ENCODE measurements at regions not wholly inside any gene's neighbourhood (a gene's known extent, or its start where the extent isn't known, plus 50 kb on each side); places are given as distances from the start of the nearest gene placed in this dataset.

DNA sequence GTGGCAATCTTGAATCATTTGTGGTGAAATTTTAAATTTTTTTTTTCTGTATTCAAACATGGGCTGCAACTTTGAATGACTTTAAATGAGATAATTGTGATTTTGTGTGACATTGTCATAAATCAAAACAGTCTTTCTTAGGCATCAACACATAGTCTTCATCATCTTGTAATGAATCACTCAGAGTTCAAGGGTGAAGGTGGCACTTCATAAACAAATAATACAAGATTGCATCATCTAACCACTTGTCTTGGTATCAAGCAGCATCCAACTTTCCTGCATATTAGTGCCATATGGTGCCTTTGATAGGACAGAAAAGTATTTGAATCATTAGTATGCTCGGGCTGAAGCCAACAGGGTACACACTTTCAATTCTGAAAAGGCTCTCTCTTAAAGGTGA is 392.4 kb upstream of the GOT2 start:
- no peak overlapping the region for H3K4me3 ChIP-seq (ENCODE audit: low read depth, low read length)
- in situ Hi-C loops (cut with HindIII; ENCODE audit: low sequenced_read_pairs): no loop called here
- no peak for DNase-seq (ENCODE audit: low read depth)
- TF ChIP-seq, protein P1, sequence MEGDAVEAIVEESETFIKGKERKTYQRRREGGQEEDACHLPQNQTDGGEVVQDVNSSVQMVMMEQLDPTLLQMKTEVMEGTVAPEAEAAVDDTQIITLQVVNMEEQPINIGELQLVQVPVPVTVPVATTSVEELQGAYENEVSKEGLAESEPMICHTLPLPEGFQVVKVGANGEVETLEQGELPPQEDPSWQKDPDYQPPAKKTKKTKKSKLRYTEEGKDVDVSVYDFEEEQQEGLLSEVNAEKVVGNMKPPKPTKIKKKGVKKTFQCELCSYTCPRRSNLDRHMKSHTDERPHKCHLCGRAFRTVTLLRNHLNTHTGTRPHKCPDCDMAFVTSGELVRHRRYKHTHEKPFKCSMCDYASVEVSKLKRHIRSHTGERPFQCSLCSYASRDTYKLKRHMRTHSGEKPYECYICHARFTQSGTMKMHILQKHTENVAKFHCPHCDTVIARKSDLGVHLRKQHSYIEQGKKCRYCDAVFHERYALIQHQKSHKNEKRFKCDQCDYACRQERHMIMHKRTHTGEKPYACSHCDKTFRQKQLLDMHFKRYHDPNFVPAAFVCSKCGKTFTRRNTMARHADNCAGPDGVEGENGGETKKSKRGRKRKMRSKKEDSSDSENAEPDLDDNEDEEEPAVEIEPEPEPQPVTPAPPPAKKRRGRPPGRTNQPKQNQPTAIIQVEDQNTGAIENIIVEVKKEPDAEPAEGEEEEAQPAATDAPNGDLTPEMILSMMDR (IDR thresholded peaks at IDR 0.05; ENCODE audit: low read depth, low read length, missing control alignments): no peak

DNA sequence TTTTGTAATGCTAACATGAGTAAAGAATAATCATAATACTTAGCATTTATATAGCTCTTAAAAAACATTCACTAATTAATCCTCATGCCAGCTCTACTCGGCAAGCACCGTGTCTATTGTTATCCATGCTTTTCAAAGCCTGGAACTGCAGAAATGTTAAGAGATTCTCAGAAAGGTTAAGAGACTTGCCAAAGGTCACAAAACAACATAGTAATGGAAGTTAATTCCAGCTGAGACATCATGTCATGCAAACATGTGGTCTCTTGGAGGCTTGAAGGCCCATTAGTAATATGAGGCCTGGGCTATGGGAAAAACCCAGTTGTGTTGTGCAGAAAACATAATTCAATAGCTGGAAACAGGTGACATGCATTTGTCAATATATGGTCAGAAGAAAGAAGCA is 389.9 kb upstream of the GOT2 start:
- TF ChIP-seq, protein P1 (IDR thresholded peaks at IDR 0.05; ENCODE audit: low read depth, low read length, missing control alignments): no peak
- in situ Hi-C loops (cut with HindIII; ENCODE audit: low sequenced_read_pairs): no loop called here
- no peak overlapping the region for H3K4me3 ChIP-seq (ENCODE audit: low read depth, low read length)
- no peak for DNase-seq (ENCODE audit: low read depth)

DNA sequence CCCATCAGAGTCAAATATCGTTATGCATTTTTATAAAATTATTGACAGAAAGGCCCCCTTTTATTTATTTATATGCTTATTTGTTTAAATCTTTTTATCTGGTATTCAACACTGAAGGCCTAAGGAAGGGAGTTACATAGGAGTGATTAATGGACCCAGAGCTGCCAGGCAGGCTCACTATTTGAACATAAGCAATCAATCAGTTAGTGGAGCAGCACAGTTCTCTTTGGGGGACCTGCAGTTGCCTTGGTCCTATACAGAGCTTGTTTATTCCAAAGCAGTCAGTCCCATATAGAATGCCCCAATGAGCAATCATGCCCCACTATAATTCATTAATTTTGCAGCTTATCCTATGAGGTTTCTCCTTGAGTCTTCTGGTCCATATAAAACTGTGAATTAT is 389.4 kb upstream of the GOT2 start:
- no peak overlapping the region for H3K4me3 ChIP-seq (ENCODE audit: low read depth, low read length)
- TF ChIP-seq, protein P1 (IDR thresholded peaks at IDR 0.05; ENCODE audit: low read depth, low read length, missing control alignments): no peak
- no peak for DNase-seq (ENCODE audit: low read depth)
- in situ Hi-C loops (cut with HindIII; ENCODE audit: low sequenced_read_pairs): no loop called here

DNA sequence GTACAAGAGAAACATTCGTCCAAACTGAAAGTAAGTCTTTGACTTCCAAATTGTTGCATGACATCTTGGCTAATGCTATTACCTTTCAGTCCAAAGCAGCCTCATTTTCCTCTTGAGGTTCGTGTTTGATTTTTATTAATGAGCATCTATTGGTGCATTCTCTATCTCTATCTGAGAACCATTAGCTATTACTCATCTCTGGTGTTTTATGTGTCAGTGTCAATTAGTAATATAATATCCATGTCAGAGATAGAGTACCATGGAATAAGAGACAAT is 388.1 kb upstream of the GOT2 start:
- DNase-seq (ENCODE audit: low read depth): no peak
- H3K4me3 ChIP-seq (ENCODE audit: low read depth, low read length): no peak overlapping the region
- in situ Hi-C loops (cut with HindIII; ENCODE audit: low sequenced_read_pairs): no loop called here
- TF ChIP-seq, protein P1 (IDR thresholded peaks at IDR 0.05; ENCODE audit: low read depth, low read length, missing control alignments): no peak

DNA sequence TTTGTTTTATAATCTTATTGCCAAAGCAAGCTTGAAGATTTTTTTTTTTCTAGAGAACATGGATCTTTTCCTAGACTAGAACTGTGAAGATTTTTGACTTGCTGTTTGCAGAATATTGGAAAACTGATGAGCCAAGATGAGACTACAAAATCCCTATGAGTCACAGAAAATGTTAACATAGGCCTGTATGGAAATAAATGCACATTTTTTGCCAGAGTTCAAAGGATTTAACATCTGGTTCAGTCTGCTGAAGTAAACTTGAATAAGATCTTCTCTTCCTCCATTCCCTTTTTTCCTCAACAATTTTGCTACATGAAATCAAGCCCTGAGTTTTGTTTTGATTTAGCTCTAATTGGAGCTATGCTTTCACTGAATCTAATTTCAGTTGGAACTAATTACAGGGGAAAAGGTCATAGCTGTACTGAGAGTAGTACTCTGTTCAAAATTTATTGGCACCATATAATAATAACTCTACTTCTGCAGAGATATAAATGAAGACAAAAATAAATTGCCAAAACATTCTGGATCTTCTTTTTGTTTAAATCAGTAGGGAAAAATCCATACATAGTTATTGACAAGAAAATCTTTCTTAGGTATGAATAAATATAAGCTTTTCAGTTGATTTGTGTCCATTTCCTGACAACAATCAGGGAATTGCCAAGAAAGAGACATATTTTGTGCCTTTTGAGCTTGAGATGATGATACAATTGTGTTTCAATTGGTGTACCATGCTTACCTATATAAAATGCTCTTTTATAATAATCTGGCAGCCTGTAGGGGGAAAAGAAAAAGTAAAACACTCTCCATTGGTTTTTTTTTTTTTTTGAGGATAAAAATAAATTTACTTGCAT is 387.5 kb upstream of the GOT2 start:
- DNase-seq (ENCODE audit: low read depth): no peak
- in situ Hi-C loops (cut with HindIII; ENCODE audit: low sequenced_read_pairs): no loop called here
- TF ChIP-seq, protein P1 (IDR thresholded peaks at IDR 0.05; ENCODE audit: low read depth, low read length, missing control alignments): no peak
- no peak overlapping the region for H3K4me3 ChIP-seq (ENCODE audit: low read depth, low read length)

DNA sequence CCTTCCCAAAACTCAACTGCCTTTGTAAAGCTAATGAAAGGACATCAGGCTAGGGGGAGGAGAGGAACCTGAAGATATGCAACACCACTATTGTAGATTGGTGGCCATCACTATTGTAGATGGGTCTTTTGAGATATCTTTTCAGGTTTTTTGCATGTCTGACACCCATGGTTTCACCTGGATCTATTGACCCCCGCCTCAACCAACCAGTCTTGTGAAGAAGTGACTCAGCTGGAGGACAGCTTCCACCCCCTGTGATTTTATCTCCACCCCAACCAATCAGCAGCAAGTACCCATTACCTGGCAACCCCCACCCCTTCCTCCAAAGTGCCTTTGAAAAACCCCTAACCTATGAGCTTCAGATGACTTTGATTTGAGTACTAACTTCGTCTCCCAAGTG is 382.6 kb upstream of the GOT2 start:
- in situ Hi-C loops (cut with HindIII; ENCODE audit: low sequenced_read_pairs): no loop called here
- H3K4me3 ChIP-seq (ENCODE audit: low read depth, low read length): no peak overlapping the region
- no peak for DNase-seq (ENCODE audit: low read depth)
- TF ChIP-seq, protein P1 (IDR thresholded peaks at IDR 0.05; ENCODE audit: low read depth, low read length, missing control alignments): no peak
